IMR-90 (cell line): ENCODE measurements at regions not wholly inside any gene's neighbourhood (a gene's known extent, or its start where the extent isn't known, plus 50 kb on each side); places are given as distances from the start of the nearest gene placed in this dataset.

Source experiments
- ATAC-seq: fragments of 200-7000 bp; cut with Tn5 transposase; 2 replicates; pipeline ENCODE4 v1.9.1; 2020; ENCODE audit warnings: low read depth, mild to moderate bottlenecking, moderate library complexity
- BruUV-seq: library from RNA; stranded (reverse); fragments of 400-500 nt; replicated peaks from 2 replicates; lab custom pipeline; 2021; lab: Mats Ljungman, UMichigan
- CTCF ChIA-PET: fragments of 300-600 bp; formaldehyde crosslinking; extraction: SDS; loops from one replicate; lab custom pipeline; 2021; ENCODE audit warnings: antibody characterized with exemption; lab: Yijun Ruan, JAX
- POLR2A ChIA-PET: fragments of 300-600 bp; sonication (Branson Sonifier 250); formaldehyde crosslinking; loops from one replicate; lab custom pipeline; 2022; ENCODE audit warnings: antibody characterized with exemption; ENCODE audit not compliant: unreplicated experiment; lab: Charles Lee
- DNase-seq: peaks from one replicate; pipeline ENCODE4 v3.0.0; 2013
- H2AFZ ChIP-seq: replicated peaks from 2 replicates; pipeline ENCODE3; 2013; ENCODE audit warnings: low read length, mild to moderate bottlenecking; ENCODE audit not compliant: poor library complexity
- H2AK5ac ChIP-seq: 2 replicates; pipeline ENCODE4 v1.6.1; 2013; ENCODE audit warnings: low read depth, low read length, inconsistent platforms
- H2AK9ac ChIP-seq: replicated peaks from 2 replicates; pipeline ENCODE3; 2013; ENCODE audit warnings: mild to moderate bottlenecking, low read depth, low read length, moderate library complexity; ENCODE audit not compliant: poor library complexity
- H2BK120ac ChIP-seq: 2 replicates; pipeline ENCODE4 v1.6.1; 2013; ENCODE audit warnings: low read depth, low read length, inconsistent platforms
- H2BK15ac ChIP-seq: 3 replicates; pipeline ENCODE4 v1.6.1; 2013; ENCODE audit warnings: low read depth, low read length, inconsistent platforms
- H2BK20ac ChIP-seq: 2 replicates; pipeline ENCODE4 v1.6.1; 2013; ENCODE audit warnings: low read depth, mild to moderate bottlenecking, inconsistent platforms, low read length, moderate library complexity
- H2BK5ac ChIP-seq: 2 replicates; pipeline ENCODE4 v1.6.1; 2013; ENCODE audit warnings: mild to moderate bottlenecking, low read depth, low read length, inconsistent platforms; ENCODE audit not compliant: poor library complexity, severe bottlenecking
- H3K14ac ChIP-seq: replicated peaks from 2 replicates; pipeline ENCODE4 v1.6.1; 2013; ENCODE audit warnings: low read depth, low read length, inconsistent platforms
- H3K18ac ChIP-seq: 2 replicates; pipeline ENCODE4 v1.6.1; 2013; ENCODE audit warnings: low read depth, low read length, control low read depth
- H3K23ac ChIP-seq: 2 replicates; pipeline ENCODE4 v1.6.1; 2013; ENCODE audit warnings: low read depth, low read length, inconsistent platforms
- H3K27ac ChIP-seq: 2 replicates; pipeline ENCODE4 v1.5.1; 2013; ENCODE audit warnings: mild to moderate bottlenecking, control low read depth, low read length; ENCODE audit not compliant: insufficient read depth
- H3K27me3 ChIP-seq: 2 replicates; pipeline ENCODE4 v1.6.1; 2013; ENCODE audit warnings: low read length; ENCODE audit not compliant: control insufficient read depth, insufficient read depth
- H3K36me3 ChIP-seq: 2 replicates; pipeline ENCODE4 v1.6.1; 2013; ENCODE audit warnings: low read length, mixed read lengths; ENCODE audit not compliant: control insufficient read depth, insufficient read depth
- H3K4ac ChIP-seq: 2 replicates; pipeline ENCODE4 v1.6.1; 2013; ENCODE audit warnings: low read depth, low read length, inconsistent platforms
- H3K4me1 ChIP-seq: 2 replicates; pipeline ENCODE4 v1.6.1; 2013; ENCODE audit warnings: low read length, mixed read lengths; ENCODE audit not compliant: control insufficient read depth, insufficient read depth
- H3K4me2 ChIP-seq: 2 replicates; pipeline ENCODE4 v1.6.1; 2013; ENCODE audit warnings: low read depth, mild to moderate bottlenecking, control low read depth, low read length, moderate library complexity
- H3K4me3 ChIP-seq: 2 replicates; pipeline ENCODE4 v1.5.1; 2013; ENCODE audit warnings: low read depth, mild to moderate bottlenecking, control low read depth, low read length, moderate library complexity; ENCODE audit not compliant: insufficient read depth
- H3K56ac ChIP-seq: 2 replicates; pipeline ENCODE4 v1.6.1; 2013; ENCODE audit warnings: low read length, inconsistent platforms; ENCODE audit not compliant: insufficient read depth; ENCODE audit errors: extremely low read depth
- H3K79me1 ChIP-seq, 2 experiments: 2 replicates each; pipeline ENCODE4 v1.6.1; 2013; ENCODE audit warnings: low read length in 2 of 2, inconsistent platforms in 1 of 2, low read depth in 1 of 2
- H3K9ac ChIP-seq: 2 replicates; pipeline ENCODE4 v1.6.1; 2013; ENCODE audit warnings: low read depth, low read length, control low read depth
- H3K9me1 ChIP-seq: 2 replicates; pipeline ENCODE4 v1.6.1; 2013; ENCODE audit warnings: low read length, inconsistent platforms; ENCODE audit not compliant: insufficient read depth
- H3K9me3 ChIP-seq: 2 replicates; pipeline ENCODE4 v1.6.1; 2013; ENCODE audit warnings: low read length; ENCODE audit not compliant: control insufficient read depth, insufficient read depth
- H4K20me1 ChIP-seq: 2 replicates; pipeline ENCODE4 v1.6.1; 2013; ENCODE audit warnings: low read length, inconsistent platforms; ENCODE audit not compliant: insufficient read depth
- H4K5ac ChIP-seq: 2 replicates; pipeline ENCODE4 v1.6.1; 2013; ENCODE audit warnings: mild to moderate bottlenecking, low read depth, low read length, control low read depth
- H4K8ac ChIP-seq, 2 experiments: 2 replicates each; pipeline ENCODE4 v1.6.1; 2013; ENCODE audit warnings: low read depth in 2 of 2, low read length in 2 of 2, control low read depth in 1 of 2, inconsistent platforms in 1 of 2
- H4K91ac ChIP-seq: 2 replicates; pipeline ENCODE4 v1.6.1; 2013; ENCODE audit warnings: low read depth, low read length, inconsistent platforms; ENCODE audit not compliant: insufficient read depth
- CEBPB ChIP-seq: IDR thresholded peaks from 2 replicates; pipeline ENCODE4 v1.6.1; 2012; ENCODE audit warnings: low read depth, low read length, improper control_type of control experiment
- whole genome bisulfite sequencing, 2 experiments: methylation state at CpG; one replicate each; pipeline versions ENCODE4 v1.1.5 to v1.1.7; 2013; ENCODE audit warnings: missing lambda C conversion rate in 2 of 2; ENCODE audit not compliant: insufficient read length in 1 of 2; ENCODE audit errors: extremely low coverage in 2 of 2; 5-methylcytosine and 5-hydroxymethylcytosine counted together
- dilution Hi-C: fragments of 300-500 bp; cut with HindIII; formaldehyde crosslinking; loops from one replicate; pipeline ENCODE4 v1.14.3; 2018; ENCODE audit warnings: low sequenced_read_pairs; ENCODE audit not compliant: unreplicated experiment
- in situ Hi-C: fragments of 300-500 bp; cut with MboI; formaldehyde crosslinking; loops from 3 replicates; pipeline ENCODE4 v1.14.3; 2019; ENCODE audit warnings: low sequenced_read_pairs, inconsistent platforms, mixed read lengths
- intact Hi-C: fragments of 100-400 bp; cut with micrococcal nuclease; formaldehyde crosslinking; loops from 2 replicates; pipeline ENCODE4 v1.10.0; 2022

DNA sequence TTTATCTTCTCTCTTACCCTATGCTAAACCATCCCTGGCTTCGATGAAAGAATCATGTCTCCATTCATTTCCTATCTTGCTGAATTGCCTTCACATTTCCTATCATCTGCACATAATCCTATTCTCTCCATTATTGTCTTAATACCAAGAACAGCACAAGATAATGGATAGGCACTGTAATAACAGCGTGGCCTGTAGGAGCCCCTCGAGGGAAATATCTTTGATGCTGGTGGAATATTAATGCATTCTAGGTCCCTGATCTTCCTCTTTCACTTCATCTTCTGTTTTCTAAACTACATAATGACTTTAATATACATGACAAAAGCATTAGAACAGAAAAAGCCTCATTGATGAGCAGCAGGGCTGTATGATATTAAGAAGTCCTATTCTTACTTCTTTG, 720.6 kb downstream of the RWDD3 start:
- Histone ChIP-seq H3K9me1 (no peaks in the 10 kb centered on the region), H2BK20ac (no peak overlapping the region), H3K9ac (no peak overlapping the region), H4K8ac (no peak overlapping the region), H3K56ac (no peak overlapping the region), H2BK120ac (no peak overlapping the region), H3K4ac (no peak overlapping the region), H3K27ac (no peak overlapping the region), H4K20me1 (no peaks in the 10 kb centered on the region), H3K9me3 (no peaks in the 10 kb centered on the region), H2AK9ac (no peak overlapping the region), H3K14ac (no peak overlapping the region), H4K5ac (no peak overlapping the region), H3K36me3 (no peaks in the 10 kb centered on the region), H3K79me1 (no peaks in the 10 kb centered on the region), H2BK5ac (no peak overlapping the region), H2AK5ac (no peak overlapping the region), H2AFZ (no peak overlapping the region), H3K18ac (no peak overlapping the region), H3K23ac (no peak overlapping the region), H3K4me2 (no peak overlapping the region), H2BK15ac (no peak overlapping the region), H3K27me3 (no peaks in the 10 kb centered on the region), H3K4me3 (no peak overlapping the region), H4K91ac (no peak overlapping the region), H3K4me1 (no peaks in the 10 kb centered on the region)
- WGBS, 2 experiments = 83% methylated on average over 1 of the region's 3 CpGs; no CpG with 5 or more reads in 1 of the 2 experiments
- dilution Hi-C loops (no loop called here), in situ Hi-C loops (no loop called here), intact Hi-C loops (loop anchor here (10.0 kb wide), 1 partner anchor 770 kb away; the partner anchor contains the start of gene PTBP2)
- POLR2A ChIA-PET = no interaction called here
- CTCF ChIA-PET = no interaction called here
- DNase-seq (no peak), ATAC-seq (no peak)
- no peak for TF ChIP-seq CEBPB
- no TSS peak for BruUV-seq
